VCaP (cell line): ENCODE measurements at regions not wholly inside any gene's neighbourhood (a gene's known extent, or its start where the extent isn't known, plus 50 kb on each side); places are given as distances from the start of the nearest gene placed in this dataset.

Source experiments
- H3K27ac ChIP-seq: fragments of 450-650 bp; 2 replicates; pipeline ENCODE4 v1.5.1; 2017
- TF ChIP-seq, protein P1 (sequence below): fragments of 450-650 bp; conservative IDR thresholded peaks from 2 replicates; pipeline ENCODE4 v1.5.1; 2017; ENCODE audit warnings: mild to moderate bottlenecking, moderate library complexity

DNA sequence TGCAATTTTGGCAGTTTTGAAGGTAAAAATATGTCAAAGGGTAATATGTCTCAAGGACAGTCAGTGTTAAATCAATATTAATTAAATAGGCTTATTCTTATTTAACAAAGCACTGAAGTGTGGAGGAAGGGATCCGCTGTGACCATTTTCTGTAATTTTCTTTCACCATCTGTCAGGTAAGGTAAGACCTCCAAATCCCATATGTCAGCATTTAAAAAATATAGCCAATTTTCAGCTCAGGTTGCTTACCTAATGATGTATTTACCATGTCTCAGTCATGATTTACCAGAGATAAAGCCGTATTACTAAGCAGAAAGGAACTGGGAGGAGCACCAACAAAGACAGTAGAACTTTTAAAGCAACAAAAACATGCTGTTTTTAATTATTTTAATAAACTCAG, 683.9 kb downstream of the CCSER2 start:
- H3K27ac ChIP-seq, result no peak overlapping the region
- TF ChIP-seq, protein P1, sequence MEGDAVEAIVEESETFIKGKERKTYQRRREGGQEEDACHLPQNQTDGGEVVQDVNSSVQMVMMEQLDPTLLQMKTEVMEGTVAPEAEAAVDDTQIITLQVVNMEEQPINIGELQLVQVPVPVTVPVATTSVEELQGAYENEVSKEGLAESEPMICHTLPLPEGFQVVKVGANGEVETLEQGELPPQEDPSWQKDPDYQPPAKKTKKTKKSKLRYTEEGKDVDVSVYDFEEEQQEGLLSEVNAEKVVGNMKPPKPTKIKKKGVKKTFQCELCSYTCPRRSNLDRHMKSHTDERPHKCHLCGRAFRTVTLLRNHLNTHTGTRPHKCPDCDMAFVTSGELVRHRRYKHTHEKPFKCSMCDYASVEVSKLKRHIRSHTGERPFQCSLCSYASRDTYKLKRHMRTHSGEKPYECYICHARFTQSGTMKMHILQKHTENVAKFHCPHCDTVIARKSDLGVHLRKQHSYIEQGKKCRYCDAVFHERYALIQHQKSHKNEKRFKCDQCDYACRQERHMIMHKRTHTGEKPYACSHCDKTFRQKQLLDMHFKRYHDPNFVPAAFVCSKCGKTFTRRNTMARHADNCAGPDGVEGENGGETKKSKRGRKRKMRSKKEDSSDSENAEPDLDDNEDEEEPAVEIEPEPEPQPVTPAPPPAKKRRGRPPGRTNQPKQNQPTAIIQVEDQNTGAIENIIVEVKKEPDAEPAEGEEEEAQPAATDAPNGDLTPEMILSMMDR, result no peak

DNA sequence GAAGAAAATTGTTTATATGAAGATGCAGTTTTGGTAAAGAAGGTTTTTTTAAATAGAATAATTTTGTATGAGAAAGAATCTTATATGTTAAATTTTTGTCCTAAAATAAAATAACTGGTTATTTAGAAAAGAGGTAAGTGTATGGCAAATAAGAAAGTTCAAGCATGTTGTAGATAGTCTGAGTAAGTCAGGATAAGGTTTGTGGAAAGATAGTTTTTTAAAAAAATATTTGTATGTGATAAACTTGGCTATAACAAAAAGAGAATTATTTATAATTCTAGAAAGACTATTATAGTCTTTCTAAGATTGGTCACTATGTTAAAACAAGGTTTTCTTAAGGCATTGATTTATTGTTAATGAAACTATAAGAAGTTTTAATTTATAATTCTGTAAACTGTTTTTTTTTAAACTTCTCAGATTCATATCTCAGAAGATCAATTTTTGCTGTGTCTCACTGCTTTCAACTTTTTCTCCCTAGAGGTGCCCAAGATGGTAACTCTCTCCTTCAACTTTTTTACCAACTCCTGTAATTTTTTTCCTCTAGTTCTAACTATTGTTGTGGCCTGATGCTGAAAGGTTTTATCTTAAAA, 698.6 kb downstream of the CCSER2 start:
- TF ChIP-seq, protein P1, result no peak

DNA sequence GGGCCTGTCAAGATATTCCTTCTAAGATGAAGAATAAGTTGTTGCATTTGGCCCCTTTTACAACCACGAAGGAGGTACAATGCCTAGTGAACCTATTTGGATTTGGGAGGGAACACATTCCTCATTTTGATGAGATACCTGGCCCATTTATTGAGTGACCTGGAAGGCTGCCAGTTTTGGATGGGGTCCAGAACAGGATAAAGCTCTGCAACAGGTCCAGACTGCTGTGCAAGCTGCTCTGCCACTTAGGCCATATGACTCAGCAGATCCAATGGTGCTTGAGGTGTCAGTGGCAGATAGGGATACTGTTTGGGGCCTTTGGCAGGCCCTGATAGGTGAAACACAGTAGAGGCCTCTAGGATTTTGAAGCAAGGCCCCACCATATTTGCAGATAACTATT, 704.6 kb downstream of the CCSER2 start:
- no peak overlapping the region for H3K27ac ChIP-seq
- TF ChIP-seq, protein P1, result no peak

More for the DNA sequence above, 698.6 kb downstream of the CCSER2 start:
- no peak overlapping the region for H3K27ac ChIP-seq

DNA sequence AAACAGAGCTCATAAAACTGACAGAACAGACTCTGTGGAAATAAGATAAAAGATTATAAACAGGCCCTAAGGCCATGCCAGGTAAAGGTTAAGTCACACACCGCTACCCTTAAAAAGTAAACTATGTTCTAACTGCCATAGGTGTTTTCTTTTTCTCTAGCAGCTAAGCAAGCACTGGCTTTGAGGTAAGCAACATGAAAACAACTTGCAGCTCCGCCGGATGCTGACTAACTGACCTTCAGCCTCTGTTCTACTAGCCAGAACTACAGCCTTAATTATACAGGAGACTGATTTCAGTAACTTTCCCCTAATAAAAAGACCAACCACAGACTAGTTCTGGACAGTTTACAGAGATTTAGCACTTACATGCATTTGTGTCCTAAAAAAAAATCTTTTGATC, 708.3 kb downstream of the CCSER2 start:
- peak overlapping the region; percentile 37; the same call in 1 of the 2 replicates for H3K27ac ChIP-seq
- TF ChIP-seq, protein P1, result no peak

DNA sequence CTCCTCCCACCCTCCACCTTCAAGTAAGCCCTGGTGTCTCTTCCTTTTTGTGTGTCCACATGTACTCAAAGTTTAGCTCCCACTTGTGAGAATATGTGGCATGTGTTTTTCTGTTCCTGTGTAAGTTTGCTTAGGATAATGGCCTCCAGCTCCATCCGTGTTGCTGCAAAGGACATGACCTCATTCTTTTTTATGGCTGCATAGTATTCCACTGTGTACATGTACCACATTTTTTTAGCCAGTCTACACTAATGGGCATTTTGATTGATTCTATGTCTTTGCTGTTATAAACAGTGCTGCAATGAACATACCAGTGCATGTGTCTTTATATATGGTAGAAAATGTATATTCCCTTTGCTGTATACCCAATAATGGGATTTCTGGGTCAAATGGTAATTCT, 710.9 kb downstream of the CCSER2 start:
- no peak overlapping the region for H3K27ac ChIP-seq
- TF ChIP-seq, protein P1, result no peak

DNA sequence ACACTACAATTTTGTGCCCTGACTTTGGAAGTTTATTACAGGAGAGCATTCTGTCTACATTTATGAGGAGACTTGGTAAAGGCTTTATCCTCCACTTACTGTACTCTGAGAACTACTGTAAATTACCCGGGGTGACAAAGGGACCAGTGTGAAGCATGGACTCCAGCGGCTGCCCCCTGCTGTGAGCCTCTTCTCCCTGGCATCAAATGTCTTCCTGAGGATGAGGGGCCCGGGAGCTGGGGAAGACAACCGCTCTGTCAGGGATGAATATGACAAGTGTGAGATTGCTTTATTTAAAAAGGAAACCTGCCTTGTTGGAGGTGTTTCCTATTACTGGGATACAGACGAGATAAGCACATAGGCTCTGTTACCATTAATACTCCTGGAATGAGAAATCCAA, 714.8 kb downstream of the CCSER2 start:
- TF ChIP-seq, protein P1, result no peak
- H3K27ac ChIP-seq, result no peak overlapping the region

DNA sequence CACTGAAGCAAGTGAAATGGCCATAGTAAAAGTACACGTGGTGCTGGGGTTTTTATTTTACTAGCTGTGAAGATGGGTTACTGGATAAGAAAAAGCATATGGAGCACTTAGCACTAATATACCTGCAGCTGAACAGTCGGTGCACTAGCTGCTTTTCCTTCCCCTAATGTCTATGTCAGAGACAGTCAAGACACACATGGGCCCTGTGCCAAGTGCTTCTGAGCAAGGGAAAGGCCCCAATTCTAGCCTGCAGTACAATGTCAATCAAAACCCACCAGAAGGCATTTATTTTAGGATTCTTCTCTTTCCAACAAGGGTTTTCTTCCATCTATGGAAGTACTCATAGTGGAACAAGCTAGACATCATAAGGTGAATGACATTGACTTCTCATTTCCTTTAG, 716.7 kb downstream of the CCSER2 start:
- no peak overlapping the region for H3K27ac ChIP-seq
- TF ChIP-seq, protein P1, result no peak
